ENCODE measurements at regions not wholly inside any gene's neighbourhood (a gene's known extent, or its start where the extent isn't known, plus 50 kb on each side); places are given as distances from the start of the nearest gene placed in this dataset.
"Not testable (repeated sequence)": the region's sequence is repeated elsewhere in the genome, so short reads cannot be mapped to it uniquely, and the experiment has no call there.

DNA sequence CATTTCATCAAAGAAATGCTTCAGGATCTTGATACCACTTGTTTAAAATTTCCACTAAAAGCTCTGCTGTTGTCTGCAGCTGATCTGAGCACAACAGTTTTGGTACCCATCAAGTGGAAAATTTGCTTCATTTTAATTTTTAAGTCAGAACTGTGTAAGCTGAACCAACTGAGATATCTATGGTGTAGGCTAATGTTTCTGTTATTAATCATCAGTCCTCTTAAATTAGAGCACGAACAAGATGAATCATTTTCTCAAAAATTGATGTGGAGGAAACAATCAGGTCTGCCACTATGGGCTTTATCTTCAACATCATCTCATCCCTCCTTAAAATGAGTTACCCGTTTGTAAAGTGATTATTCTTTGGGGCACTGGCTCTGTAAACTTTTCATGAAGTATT lies 221.5 kb upstream of the NBEA start:
- H3K9me3 ChIP-seq (ENCODE audit: control insufficient read depth in 2 of 2, low read length in 2 of 2): peaks cover 0 to 2% of the 10 kb centered on the region in 2 donors

DNA sequence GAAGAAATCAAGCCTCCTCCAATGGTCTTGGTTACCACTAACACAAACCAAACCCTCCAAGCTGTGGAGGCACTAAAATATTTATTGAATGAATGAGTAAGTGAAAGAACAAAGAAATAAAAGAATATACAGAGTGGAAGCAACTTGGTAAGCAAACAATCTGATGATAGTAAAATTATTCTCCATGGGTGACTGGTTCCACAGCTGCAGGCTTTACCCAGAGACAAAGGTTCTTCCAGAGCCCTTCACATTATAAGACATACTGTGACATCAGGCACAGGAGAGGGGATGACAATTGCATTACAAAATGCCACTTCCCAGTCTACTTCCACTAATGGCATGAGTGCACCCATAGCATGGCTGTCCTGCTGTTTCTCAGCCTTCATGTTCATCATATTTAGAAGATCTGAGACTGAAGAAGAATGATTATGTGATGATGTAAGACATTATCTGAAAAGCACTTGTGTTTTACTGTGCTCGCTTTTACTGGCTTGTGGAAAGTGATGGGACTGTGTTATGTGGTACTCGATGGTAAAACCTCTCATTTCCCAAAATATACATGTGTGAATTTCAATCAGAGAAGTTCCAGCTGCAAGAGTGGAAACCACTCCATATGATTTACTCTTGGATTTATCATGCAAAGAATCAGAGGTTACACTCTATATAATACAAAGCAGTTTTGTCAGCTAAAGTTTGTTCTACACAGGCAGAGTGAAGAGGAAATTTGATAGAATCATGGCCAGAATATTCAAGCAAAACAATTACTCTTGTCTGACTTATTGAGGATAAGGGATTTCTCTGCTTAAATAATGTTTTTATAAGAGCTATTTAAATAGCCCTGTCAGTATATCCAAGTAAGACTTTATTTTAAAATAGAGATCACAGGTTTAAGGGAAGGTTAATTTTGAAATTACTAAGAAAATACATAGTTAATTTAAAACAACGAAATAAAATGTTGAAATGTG lies 220.2 kb upstream of the NBEA start:
- Histone ChIP-seq H3K27me3 (ENCODE audit: control insufficient read depth in 2 of 2, insufficient read depth in 2 of 2, low read length in 2 of 2) (no peaks in the 10 kb centered on the region), H3K9me3 (ENCODE audit: control insufficient read depth in 2 of 2, low read length in 2 of 2) (peaks cover 0 to 2% of the 10 kb centered on the region in 2 donors)

More for the DNA sequence above, 221.5 kb upstream of the NBEA start:
- no peak overlapping the region for H3K9ac ChIP-seq (ENCODE audit: low read depth in 1 of 2, low read length in 2 of 2)
- no peaks in the 10 kb centered on the region for H3K36me3 ChIP-seq (ENCODE audit: control insufficient read depth in 2 of 2, insufficient read depth in 2 of 2, low read length in 2 of 2)
- H3K27ac ChIP-seq (ENCODE audit: low read depth in 2 of 2, low read length in 2 of 2): no peak overlapping the region
- no peak overlapping the region for H3K4me3 ChIP-seq (ENCODE audit: low read length in 2 of 2)
- no peaks in the 10 kb centered on the region for H3K4me1 ChIP-seq (ENCODE audit: control insufficient read depth in 2 of 2, insufficient read depth in 2 of 2, low read length in 2 of 2)
- no peaks in the 10 kb centered on the region for H3K27me3 ChIP-seq (ENCODE audit: control insufficient read depth in 2 of 2, insufficient read depth in 2 of 2, low read length in 2 of 2)

DNA sequence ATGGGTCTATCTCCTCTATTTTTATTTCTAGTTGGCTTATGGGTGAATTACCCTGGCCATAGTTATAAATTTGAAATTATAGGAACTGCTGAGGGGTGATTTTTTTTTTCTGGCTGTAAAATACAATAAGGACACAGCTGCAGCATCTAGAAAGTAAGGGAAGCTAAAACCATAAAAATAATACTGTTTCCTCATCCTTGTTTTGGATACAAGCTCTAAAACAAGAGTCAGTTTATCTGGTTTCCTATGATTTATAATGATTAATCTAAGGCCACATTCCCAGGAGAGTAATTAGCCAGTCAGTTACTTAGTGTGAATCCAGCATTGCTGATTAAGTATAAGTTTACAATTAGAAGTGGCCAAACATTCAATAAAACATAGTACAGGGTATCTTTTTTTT lies 219.1 kb upstream of the NBEA start:
- Histone ChIP-seq H3K9me3 (ENCODE audit: control insufficient read depth in 2 of 2, low read length in 2 of 2) (peaks cover 0 to 2% of the 10 kb centered on the region in 2 donors), H3K36me3 (ENCODE audit: control insufficient read depth in 2 of 2, insufficient read depth in 2 of 2, low read length in 2 of 2) (no peaks in the 10 kb centered on the region), H3K27me3 (ENCODE audit: control insufficient read depth in 2 of 2, insufficient read depth in 2 of 2, low read length in 2 of 2) (no peaks in the 10 kb centered on the region), H3K4me3 (ENCODE audit: low read length in 2 of 2) (no peak overlapping the region), H3K9ac (ENCODE audit: low read depth in 1 of 2, low read length in 2 of 2) (no peak overlapping the region), H3K4me1 (ENCODE audit: control insufficient read depth in 2 of 2, insufficient read depth in 2 of 2, low read length in 2 of 2) (no peaks in the 10 kb centered on the region), H3K27ac (ENCODE audit: low read depth in 2 of 2, low read length in 2 of 2) (no peak overlapping the region)

More for the DNA sequence above, 220.2 kb upstream of the NBEA start:
- Histone ChIP-seq H3K4me3 (ENCODE audit: low read length in 2 of 2) (no peak overlapping the region), H3K27ac (ENCODE audit: low read depth in 2 of 2, low read length in 2 of 2) (no peak overlapping the region), H3K36me3 (ENCODE audit: control insufficient read depth in 2 of 2, insufficient read depth in 2 of 2, low read length in 2 of 2) (no peaks in the 10 kb centered on the region), H3K4me1 (ENCODE audit: control insufficient read depth in 2 of 2, insufficient read depth in 2 of 2, low read length in 2 of 2) (no peaks in the 10 kb centered on the region), H3K9ac (ENCODE audit: low read depth in 1 of 2, low read length in 2 of 2) (no peak overlapping the region)

DNA sequence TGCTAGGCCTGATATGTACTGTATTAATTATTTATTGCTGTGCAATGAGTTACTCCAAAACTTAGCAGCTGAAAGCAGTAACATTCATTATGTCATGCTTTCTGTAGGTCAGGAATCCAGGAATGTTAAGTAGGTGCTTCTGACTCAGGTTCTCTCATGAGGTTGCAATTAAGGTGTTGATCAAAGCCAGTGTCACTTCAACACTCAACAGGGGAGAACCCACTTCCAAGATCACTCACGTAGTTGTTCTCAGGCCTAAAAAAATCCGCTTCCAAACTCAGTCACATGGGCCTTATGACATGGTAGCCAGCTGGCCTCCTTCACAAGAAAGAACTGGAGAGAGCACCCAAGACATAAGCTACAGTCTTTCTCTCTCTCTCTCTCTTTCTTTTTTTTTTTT lies 211.1 kb upstream of the NBEA start:
- no peaks in the 10 kb centered on the region for H3K4me1 ChIP-seq (ENCODE audit: control insufficient read depth in 2 of 2, insufficient read depth in 2 of 2, low read length in 2 of 2)
- no peak overlapping the region for H3K4me3 ChIP-seq (ENCODE audit: low read length in 2 of 2)
- no peaks in the 10 kb centered on the region for H3K36me3 ChIP-seq (ENCODE audit: control insufficient read depth in 2 of 2, insufficient read depth in 2 of 2, low read length in 2 of 2)
- no peaks in the 10 kb centered on the region for H3K9me3 ChIP-seq (ENCODE audit: control insufficient read depth in 2 of 2, low read length in 2 of 2)
- no peak overlapping the region for H3K27ac ChIP-seq (ENCODE audit: low read depth in 2 of 2, low read length in 2 of 2)
- H3K27me3 ChIP-seq (ENCODE audit: control insufficient read depth in 2 of 2, insufficient read depth in 2 of 2, low read length in 2 of 2): no peaks in the 10 kb centered on the region
- no peak overlapping the region for H3K9ac ChIP-seq (ENCODE audit: low read depth in 1 of 2, low read length in 2 of 2)

DNA sequence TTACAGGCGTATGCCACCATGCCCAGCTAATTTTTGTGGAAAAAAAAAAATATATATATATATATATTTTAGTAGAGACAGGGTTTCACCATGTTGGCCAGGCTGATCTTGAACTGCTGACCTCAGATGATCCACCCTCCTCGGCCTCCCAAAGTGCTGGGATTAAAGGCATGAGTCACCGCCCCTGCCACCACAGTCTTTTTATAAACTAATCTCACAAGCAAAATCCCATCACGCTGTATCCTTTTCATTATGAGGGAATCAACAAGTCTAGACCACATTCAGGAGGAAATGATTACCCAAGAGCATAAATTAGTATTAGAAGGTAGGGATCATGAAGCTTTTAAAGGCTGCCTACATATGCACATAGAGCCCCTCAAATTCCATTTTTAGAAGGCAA lies 210.6 kb upstream of the NBEA start:
- Histone ChIP-seq H3K27me3 (ENCODE audit: control insufficient read depth in 2 of 2, insufficient read depth in 2 of 2, low read length in 2 of 2) (no peaks in the 10 kb centered on the region), H3K27ac (ENCODE audit: low read depth in 2 of 2, low read length in 2 of 2) (no peak overlapping the region), H3K4me3 (ENCODE audit: low read length in 2 of 2) (no peak overlapping the region), H3K4me1 (ENCODE audit: control insufficient read depth in 2 of 2, insufficient read depth in 2 of 2, low read length in 2 of 2) (no peaks in the 10 kb centered on the region), H3K9me3 (ENCODE audit: control insufficient read depth in 2 of 2, low read length in 2 of 2) (no peaks in the 10 kb centered on the region), H3K9ac (ENCODE audit: low read depth in 1 of 2, low read length in 2 of 2) (no peak overlapping the region), H3K36me3 (ENCODE audit: control insufficient read depth in 2 of 2, insufficient read depth in 2 of 2, low read length in 2 of 2) (no peaks in the 10 kb centered on the region)

DNA sequence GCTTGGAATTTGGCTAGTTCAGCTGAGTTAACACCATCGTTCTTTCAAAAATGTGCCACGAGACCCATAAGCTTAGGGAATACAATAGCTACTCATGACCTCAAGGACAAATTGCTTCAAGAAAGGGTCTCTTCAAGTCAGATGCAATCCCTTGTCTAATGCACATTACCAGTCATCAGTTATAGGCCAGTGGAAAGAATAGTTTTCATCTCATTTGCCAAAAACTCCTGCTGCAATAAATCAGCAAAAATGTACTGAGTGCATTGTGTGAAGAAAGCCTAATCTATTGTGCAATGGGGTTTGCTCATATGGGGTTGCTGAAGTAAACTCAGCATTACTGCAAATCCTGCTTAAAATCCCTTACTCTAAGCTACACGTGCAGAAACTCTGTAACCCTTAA lies 208.3 kb upstream of the NBEA start:
- H3K4me3 ChIP-seq (ENCODE audit: low read length in 2 of 2): no peak overlapping the region
- H3K27ac ChIP-seq (ENCODE audit: low read depth in 2 of 2, low read length in 2 of 2): no peak overlapping the region
- no peak overlapping the region for H3K9ac ChIP-seq (ENCODE audit: low read depth in 1 of 2, low read length in 2 of 2)
- no peaks in the 10 kb centered on the region for H3K4me1 ChIP-seq (ENCODE audit: control insufficient read depth in 2 of 2, insufficient read depth in 2 of 2, low read length in 2 of 2)
- H3K9me3 ChIP-seq (ENCODE audit: control insufficient read depth in 2 of 2, low read length in 2 of 2): no peaks in the 10 kb centered on the region
- no peaks in the 10 kb centered on the region for H3K27me3 ChIP-seq (ENCODE audit: control insufficient read depth in 2 of 2, insufficient read depth in 2 of 2, low read length in 2 of 2)
- H3K36me3 ChIP-seq (ENCODE audit: control insufficient read depth in 2 of 2, insufficient read depth in 2 of 2, low read length in 2 of 2): no peaks in the 10 kb centered on the region

DNA sequence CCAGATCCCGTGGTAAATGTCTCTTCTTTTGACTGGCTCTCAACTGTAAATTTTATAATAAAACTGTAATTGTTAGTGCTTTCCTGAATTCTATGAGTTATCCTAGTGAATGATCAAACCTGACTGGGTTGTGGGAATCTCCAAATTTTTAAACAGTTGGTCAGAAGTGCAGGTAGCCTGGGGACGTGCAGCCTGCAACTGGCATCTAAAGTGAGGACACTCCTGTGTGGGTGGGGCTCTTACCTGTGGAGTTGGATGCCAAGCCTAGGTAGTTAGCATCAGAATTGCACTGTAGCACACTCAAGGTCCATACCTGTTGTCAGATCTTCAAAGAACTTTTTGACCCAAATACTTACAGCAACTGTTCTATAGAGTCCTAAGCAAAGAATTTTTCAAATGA lies 207.1 kb upstream of the NBEA start:
- H3K9ac ChIP-seq (ENCODE audit: low read depth in 1 of 2, low read length in 2 of 2): no peak overlapping the region
- H3K9me3 ChIP-seq (ENCODE audit: control insufficient read depth in 2 of 2, low read length in 2 of 2): no peaks in the 10 kb centered on the region
- no peaks in the 10 kb centered on the region for H3K4me1 ChIP-seq (ENCODE audit: control insufficient read depth in 2 of 2, insufficient read depth in 2 of 2, low read length in 2 of 2)
- H3K27me3 ChIP-seq (ENCODE audit: control insufficient read depth in 2 of 2, insufficient read depth in 2 of 2, low read length in 2 of 2): no peaks in the 10 kb centered on the region
- H3K36me3 ChIP-seq (ENCODE audit: control insufficient read depth in 2 of 2, insufficient read depth in 2 of 2, low read length in 2 of 2): no peaks in the 10 kb centered on the region
- H3K4me3 ChIP-seq (ENCODE audit: low read length in 2 of 2): no peak overlapping the region
- no peak overlapping the region for H3K27ac ChIP-seq (ENCODE audit: low read depth in 2 of 2, low read length in 2 of 2)

DNA sequence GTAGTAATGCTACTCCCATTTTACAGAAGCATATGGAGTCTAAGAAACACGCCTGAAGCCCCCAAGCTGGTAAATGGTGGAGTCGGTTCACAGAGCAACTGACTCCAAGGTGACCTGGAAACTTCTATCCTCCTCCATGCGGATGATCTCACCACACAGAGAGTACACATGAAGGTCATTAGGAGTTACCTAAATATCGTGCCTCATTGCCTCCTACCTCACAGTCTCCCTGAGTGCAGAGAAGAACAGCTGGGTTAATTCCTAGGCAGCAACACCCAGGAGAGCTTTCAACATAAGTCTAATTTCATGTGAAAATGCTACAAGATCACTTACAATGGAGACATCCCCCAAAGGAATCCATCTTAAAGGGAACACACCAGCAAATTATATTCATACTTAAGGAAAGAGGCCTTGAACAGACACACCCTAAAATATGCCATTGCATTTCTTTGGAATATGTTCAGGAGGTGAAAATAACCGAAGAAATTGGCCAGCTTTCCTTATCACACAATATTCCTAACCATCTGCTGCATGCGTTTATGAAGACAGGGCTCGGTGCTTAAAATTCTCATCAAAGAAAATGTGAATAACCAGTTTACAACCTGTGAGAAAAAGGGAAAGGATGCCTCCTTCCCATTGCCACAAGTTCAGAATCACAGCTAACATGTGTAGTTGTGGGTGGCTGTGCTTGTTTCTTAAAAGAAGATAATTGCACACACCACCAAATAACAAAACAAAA lies 203.6 kb upstream of the NBEA start:
- no peaks in the 10 kb centered on the region for H3K27me3 ChIP-seq (ENCODE audit: control insufficient read depth in 2 of 2, insufficient read depth in 2 of 2, low read length in 2 of 2)
- no peak overlapping the region for H3K4me3 ChIP-seq (ENCODE audit: low read length in 2 of 2)
- H3K9me3 ChIP-seq (ENCODE audit: control insufficient read depth in 2 of 2, low read length in 2 of 2): no peaks in the 10 kb centered on the region
- H3K36me3 ChIP-seq (ENCODE audit: control insufficient read depth in 2 of 2, insufficient read depth in 2 of 2, low read length in 2 of 2): no peaks in the 10 kb centered on the region
- H3K27ac ChIP-seq (ENCODE audit: low read depth in 2 of 2, low read length in 2 of 2): no peak overlapping the region
- no peaks in the 10 kb centered on the region for H3K4me1 ChIP-seq (ENCODE audit: control insufficient read depth in 2 of 2, insufficient read depth in 2 of 2, low read length in 2 of 2)
- no peak overlapping the region for H3K9ac ChIP-seq (ENCODE audit: low read depth in 1 of 2, low read length in 2 of 2)

DNA sequence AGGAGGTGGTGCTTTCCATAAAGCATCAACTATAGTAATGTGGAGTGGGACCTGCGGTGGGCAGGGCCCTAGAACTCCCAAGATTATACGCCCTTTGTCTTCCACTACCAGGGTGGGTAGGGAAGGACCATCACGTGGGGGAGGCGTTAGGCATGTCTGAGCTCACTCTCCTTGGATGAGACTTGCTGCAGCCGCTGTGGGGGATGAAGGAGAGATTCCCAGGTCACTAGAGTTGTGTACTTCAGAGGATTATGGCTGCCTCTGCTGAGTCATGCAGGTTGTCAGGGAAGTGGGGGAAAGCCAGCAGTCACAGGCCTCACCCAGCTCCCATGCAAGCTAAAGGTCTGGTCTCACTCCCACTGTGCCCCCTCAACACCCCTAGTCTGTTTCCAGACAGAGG lies 195.0 kb upstream of the NBEA start:
- H3K27ac ChIP-seq (ENCODE audit: low read depth in 2 of 2, low read length in 2 of 2); H3K9me3 ChIP-seq (ENCODE audit: control insufficient read depth in 2 of 2, low read length in 2 of 2); H3K4me3 ChIP-seq (ENCODE audit: low read length in 2 of 2); H3K27me3 ChIP-seq (ENCODE audit: control insufficient read depth in 2 of 2, insufficient read depth in 2 of 2, low read length in 2 of 2); H3K9ac ChIP-seq (ENCODE audit: low read depth in 1 of 2, low read length in 2 of 2); H3K36me3 ChIP-seq (ENCODE audit: control insufficient read depth in 2 of 2, insufficient read depth in 2 of 2, low read length in 2 of 2): not testable (repeated sequence)
- peaks cover 12 to 18% of the 10 kb centered on the region in 2 donors for H3K4me1 ChIP-seq (ENCODE audit: control insufficient read depth in 2 of 2, insufficient read depth in 2 of 2, low read length in 2 of 2)

DNA sequence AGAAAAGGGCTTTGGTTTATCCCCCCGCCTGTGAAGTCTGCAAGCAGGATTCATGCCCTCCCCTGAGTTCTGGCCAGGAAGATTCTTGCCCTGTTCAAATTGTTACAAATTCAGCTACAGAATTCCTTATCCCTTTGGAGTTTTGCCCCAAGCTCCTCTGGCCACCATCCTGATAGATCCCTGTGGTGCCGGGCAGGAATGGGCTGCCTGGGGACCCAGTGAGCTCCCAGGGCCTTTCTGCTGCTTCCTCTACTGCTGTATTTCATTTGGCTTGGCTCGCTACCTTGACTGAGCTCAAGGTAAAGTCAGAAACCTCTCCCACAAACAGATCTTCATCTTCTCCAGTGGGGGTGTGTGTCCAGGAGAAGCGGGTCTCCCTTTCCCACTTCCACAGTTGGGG lies 194.6 kb upstream of the NBEA start:
- no peak overlapping the region for H3K27ac ChIP-seq (ENCODE audit: low read depth in 2 of 2, low read length in 2 of 2)
- H3K4me1 ChIP-seq (ENCODE audit: control insufficient read depth in 2 of 2, insufficient read depth in 2 of 2, low read length in 2 of 2): peaks cover 12 to 18% of the 10 kb centered on the region in 2 donors
- no peak overlapping the region for H3K9ac ChIP-seq (ENCODE audit: low read depth in 1 of 2, low read length in 2 of 2)
- no peaks in the 10 kb centered on the region for H3K36me3 ChIP-seq (ENCODE audit: control insufficient read depth in 2 of 2, insufficient read depth in 2 of 2, low read length in 2 of 2)
- H3K9me3 ChIP-seq (ENCODE audit: control insufficient read depth in 2 of 2, low read length in 2 of 2): no peaks in the 10 kb centered on the region
- no peak overlapping the region for H3K4me3 ChIP-seq (ENCODE audit: low read length in 2 of 2)
- no peaks in the 10 kb centered on the region for H3K27me3 ChIP-seq (ENCODE audit: control insufficient read depth in 2 of 2, insufficient read depth in 2 of 2, low read length in 2 of 2)

Data from mucosa of rectum (tissue), 2 donors.